Activated naive CD4-positive, alpha-beta T cell treated with anti-CD3 and anti-CD28 coated beads, Interleukin-2, amount 50 U/mL, for 24 hours (primary cell): ENCODE measurements at regions not wholly inside any gene's neighbourhood (a gene's known extent, or its start where the extent isn't known, plus 50 kb on each side); places are given as distances from the start of the nearest gene placed in this dataset.

Experiments
- H3K27ac Mint-ChIP-seq: one replicate; pipeline ENCODE4 v1.8.0; 2021; ENCODE audit warnings: mild to moderate bottlenecking, mixed read lengths
- H3K27me3 Mint-ChIP-seq: one replicate; pipeline ENCODE4 v1.8.0; 2021; ENCODE audit warnings: mixed read lengths
- H3K36me3 Mint-ChIP-seq: one replicate; pipeline ENCODE4 v1.8.0; 2021; ENCODE audit warnings: mixed read lengths
- H3K4me1 Mint-ChIP-seq: one replicate; pipeline ENCODE4 v1.8.0; 2021; ENCODE audit warnings: mixed read lengths
- H3K4me3 Mint-ChIP-seq: one replicate; pipeline ENCODE4 v1.8.0; 2021; ENCODE audit warnings: mild to moderate bottlenecking, mixed read lengths
- H3K9me3 Mint-ChIP-seq: one replicate; pipeline ENCODE4 v1.8.0; 2021; ENCODE audit warnings: mixed read lengths

DNA sequence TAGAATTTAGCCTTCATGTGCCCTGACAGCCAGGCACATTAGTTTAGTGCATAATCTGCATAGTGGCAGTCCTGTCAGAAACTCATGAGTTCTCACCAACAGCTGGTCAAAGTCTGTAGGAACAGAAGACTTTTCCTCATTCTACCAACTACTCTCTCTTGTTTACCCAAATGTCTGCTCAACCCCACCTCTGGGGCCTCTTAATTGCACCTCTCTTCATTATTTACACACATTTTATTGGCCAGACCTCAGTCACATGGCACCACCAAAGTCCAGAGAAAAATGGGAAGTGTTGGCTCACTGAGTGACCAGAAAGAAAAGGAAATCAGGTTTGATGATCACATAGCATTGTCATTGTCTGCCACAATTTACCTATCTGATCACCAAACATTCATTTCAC, 114.6 kb upstream of the PLXNC1 start:
- Mint-ChIP-seq H3K27ac (peak overlapping the region; percentile 43), H3K27me3 (no peaks in the 10 kb centered on the region), H3K4me1 (peaks cover 50% of the 10 kb centered on the region), H3K36me3 (peaks cover 8% of the 10 kb centered on the region), H3K4me3 (no peak overlapping the region), H3K9me3 (peaks cover 5% of the 10 kb centered on the region)

DNA sequence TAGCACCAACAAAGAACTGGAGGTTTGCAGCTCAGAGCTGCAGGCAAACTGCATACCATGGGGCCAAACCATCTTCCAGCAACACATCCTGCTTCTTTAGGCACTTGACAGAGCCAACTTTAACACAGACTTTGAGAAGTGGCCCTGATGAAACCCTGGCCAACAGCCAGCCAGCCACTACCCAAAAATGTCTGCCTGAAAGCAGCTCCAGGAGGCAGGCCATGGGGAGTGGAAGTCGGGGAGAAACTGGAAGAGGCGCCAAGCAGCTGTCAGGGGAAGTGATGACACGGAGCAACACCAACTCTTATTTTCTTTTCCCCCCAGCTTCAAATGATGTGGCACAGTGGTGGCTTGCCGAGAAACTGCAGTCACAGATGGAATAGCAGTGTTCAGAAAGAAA, 110.9 kb upstream of the PLXNC1 start:
- Mint-ChIP-seq H3K27ac (no peak overlapping the region), H3K9me3 (peaks cover 5% of the 10 kb centered on the region), H3K27me3 (no peaks in the 10 kb centered on the region), H3K36me3 (peaks cover 5% of the 10 kb centered on the region), H3K4me1 (peaks cover 21% of the 10 kb centered on the region), H3K4me3 (no peak overlapping the region)

DNA sequence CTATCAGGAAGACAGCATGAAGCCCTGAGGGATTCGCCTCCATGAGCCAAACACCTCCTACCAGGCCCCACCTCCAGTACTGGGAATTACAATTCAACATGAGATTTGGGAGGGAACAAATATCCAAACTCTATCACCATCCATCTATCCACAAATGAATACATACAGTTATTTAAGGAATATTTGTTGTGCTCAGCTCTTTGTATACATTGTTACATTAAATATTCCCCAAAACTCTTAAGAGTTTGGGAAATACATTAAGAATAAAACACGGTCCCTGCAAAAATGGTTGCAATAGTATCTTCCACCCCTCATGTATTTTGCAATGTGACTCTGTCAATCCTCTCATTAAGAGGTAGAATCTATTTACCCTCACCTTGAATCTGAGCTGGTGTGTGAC, 109.8 kb upstream of the PLXNC1 start:
- Mint-ChIP-seq H3K4me3 (no peak overlapping the region), H3K4me1 (peaks cover 9% of the 10 kb centered on the region), H3K27ac (no peak overlapping the region), H3K9me3 (peaks cover 5% of the 10 kb centered on the region), H3K27me3 (no peaks in the 10 kb centered on the region), H3K36me3 (peaks cover 5% of the 10 kb centered on the region)

DNA sequence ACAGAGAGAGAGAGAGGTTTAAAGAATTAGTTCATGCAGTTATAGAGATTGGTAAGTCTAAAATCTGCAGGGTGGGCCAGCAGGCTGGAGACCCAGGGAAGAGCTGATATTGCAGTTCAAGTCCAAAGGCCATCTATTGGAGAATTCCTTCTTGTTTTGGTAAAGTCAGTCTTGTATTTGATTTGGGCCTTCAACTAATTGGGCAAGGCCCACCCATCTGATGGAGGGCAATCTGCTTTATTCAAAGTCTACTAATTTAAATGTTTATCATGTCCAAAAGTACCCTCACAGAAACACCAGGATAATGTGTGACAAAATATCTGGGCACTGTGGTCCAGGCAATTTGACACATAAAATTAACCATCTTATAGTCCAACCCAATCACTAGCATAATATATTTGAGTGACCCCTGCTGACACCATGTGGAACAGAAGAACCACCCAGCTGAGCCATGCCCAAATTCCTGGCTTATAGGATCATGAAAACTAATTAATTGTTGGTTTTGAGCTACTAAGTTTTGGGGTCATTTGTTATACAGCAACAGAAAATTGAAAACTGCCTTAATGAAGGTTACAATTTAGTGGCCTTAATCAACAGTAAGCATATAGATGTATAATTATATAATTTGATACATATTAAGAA, 109.1 kb upstream of the PLXNC1 start:
- Mint-ChIP-seq H3K27ac (peak overlapping the region; percentile 5), H3K9me3 (peaks cover 5% of the 10 kb centered on the region)

DNA sequence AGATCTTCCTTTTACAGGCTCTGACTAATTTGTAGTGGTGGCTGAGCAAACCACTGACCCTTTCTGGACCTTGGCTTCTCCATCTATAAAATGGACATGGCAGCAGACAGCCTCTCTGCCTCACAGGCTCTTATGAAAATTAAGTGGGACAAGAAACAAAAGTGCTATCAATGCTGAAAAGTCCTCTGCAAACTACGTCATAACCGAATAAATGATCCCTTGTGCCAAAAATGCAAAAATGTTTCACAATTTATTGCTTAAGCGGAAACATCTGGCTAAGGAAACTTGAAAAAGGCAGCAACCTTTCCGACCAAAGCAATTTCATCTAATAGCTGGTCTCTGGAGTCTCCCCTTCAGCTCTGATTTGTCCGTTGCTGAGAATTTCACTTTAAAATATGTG, 108.5 kb upstream of the PLXNC1 start:
- Mint-ChIP-seq H3K27ac (no peak overlapping the region), H3K4me1 (no peaks in the 10 kb centered on the region), H3K9me3 (peaks cover 5% of the 10 kb centered on the region), H3K27me3 (no peaks in the 10 kb centered on the region), H3K4me3 (no peak overlapping the region), H3K36me3 (peaks cover 5% of the 10 kb centered on the region)

More for the DNA sequence above, 109.1 kb upstream of the PLXNC1 start:
- Mint-ChIP-seq H3K4me1 (peaks cover 2% of the 10 kb centered on the region), H3K36me3 (peaks cover 5% of the 10 kb centered on the region), H3K4me3 (no peak overlapping the region), H3K27me3 (no peaks in the 10 kb centered on the region)

DNA sequence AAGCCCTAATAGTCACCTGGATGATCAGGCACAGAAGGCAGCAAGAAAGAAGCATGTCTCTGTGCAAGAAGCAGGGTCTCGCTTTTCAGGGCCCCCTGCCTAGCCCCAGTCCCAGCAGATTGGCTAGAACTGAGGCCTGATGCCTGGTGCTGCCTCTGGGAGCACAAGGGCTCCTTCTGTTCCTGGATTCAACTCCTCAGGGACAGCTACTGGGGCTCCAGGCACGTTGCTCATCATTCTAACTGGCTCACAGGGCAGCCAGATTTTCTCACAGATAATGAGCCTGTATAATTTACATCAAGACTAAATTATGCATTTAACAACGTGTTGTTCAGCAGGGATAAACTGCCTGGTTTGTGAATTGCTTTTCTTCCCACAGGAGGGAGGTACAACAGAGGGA, 106.5 kb upstream of the PLXNC1 start:
- Mint-ChIP-seq H3K4me1 (peaks cover 4% of the 10 kb centered on the region), H3K36me3 (peaks cover 3% of the 10 kb centered on the region), H3K4me3 (no peak overlapping the region), H3K27me3 (no peaks in the 10 kb centered on the region), H3K9me3 (no peaks in the 10 kb centered on the region), H3K27ac (no peak overlapping the region)

DNA sequence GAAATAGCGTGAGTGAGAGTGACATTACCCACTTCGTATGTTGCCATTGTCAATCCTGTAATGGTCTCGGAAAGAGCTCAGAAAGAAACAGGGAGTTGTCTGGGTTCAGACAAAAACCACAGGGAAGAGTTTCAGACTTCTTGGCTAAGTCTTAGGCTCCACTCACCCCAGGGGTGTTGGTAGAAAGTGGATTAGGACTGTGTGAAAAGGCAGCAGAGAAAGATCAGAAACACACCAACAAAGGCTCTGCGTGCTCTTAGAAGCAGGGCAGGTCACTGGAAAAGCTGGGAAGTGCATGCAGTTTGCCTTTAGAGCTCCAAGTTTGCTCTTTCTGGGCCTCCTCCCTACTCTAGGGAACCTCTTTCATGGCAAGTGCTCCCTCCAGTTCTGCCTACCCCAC, 106.1 kb upstream of the PLXNC1 start:
- Mint-ChIP-seq H3K9me3 (no peaks in the 10 kb centered on the region), H3K4me1 (peaks cover 8% of the 10 kb centered on the region), H3K36me3 (peaks cover 3% of the 10 kb centered on the region), H3K4me3 (no peak overlapping the region), H3K27me3 (no peaks in the 10 kb centered on the region), H3K27ac (no peak overlapping the region)

DNA sequence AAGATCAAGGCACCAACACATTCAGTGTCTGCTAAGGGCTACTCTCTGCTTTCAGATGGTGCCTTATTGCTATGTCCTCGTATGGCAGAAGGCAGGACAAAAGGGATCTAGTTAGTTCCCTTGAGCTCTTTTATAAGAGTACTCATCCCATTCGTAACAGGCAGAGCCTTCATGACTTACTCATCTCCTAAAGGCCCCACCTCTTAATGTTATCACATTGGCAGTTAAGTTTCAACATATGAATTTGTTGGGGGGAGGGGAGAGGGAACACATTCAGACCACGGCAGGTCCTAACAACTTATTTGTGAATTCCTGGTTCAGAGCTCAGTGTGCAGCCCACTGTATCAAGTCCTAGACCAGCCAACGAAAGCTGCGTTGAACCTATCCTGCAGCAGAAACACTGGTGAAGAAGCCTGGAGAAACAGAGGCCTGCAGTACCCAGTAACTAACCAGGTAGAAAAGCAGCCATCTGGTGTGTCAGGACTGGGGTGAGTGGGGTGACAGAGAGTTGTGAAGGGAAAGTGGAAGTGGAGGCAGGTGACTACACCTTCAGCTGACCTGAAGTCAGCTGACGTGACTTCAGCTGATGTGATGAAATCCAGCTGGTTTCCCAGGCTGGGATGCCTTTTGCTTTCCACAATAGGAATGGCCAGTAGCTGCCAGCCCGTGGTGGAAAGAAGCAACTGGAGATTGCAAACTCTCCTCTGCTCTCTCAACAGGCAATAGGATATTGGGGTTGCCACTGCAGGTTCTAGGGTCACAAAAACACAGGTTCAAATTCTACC, 101.6 kb upstream of the PLXNC1 start:
- peaks cover 2% of the 10 kb centered on the region for H3K36me3 Mint-ChIP-seq
- H3K9me3 Mint-ChIP-seq = no peaks in the 10 kb centered on the region
- H3K27ac Mint-ChIP-seq = no peak overlapping the region
- H3K4me3 Mint-ChIP-seq = no peak overlapping the region
- H3K27me3 Mint-ChIP-seq = no peaks in the 10 kb centered on the region
- peaks cover 26% of the 10 kb centered on the region for H3K4me1 Mint-ChIP-seq

DNA sequence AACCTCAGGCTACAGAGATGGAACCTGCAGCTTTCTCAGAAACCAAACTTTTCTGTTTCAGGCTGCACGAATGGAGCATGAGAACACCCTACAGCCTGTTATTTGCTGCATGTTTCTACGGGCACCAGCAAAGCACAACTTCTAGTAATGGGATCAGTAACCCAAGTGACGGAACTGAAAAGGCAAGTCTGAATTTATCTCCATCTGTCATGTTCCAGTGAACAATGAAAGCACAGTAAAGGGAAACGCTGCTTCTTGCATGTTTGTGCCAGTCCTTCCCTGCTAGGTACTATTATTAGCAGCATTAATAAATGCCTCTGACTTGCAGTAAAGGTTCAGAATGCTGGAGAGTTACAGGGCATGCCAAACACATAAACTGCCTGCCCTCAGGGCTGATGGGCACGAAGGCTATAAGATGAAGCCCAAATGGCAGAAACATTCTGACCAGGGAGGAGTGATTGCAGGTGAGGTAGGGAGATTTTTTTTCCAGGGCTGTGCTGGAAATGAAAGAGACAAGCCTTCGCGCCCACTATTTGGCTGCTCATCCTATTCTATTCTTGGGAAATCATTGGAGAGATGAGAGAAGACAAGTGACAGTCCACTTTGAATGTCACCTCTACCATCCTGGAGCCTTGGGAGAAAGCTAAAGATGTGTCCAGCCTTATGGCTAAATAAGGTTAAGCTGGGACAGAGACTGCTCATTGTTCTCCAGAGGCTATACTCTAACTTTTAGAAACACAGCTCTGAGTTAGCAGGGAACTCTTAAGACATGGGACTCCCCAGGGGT, 100.4 kb upstream of the PLXNC1 start:
- Mint-ChIP-seq H3K27ac (no peak overlapping the region), H3K4me3 (no peak overlapping the region), H3K36me3 (peaks cover 2% of the 10 kb centered on the region), H3K9me3 (no peaks in the 10 kb centered on the region), H3K27me3 (no peaks in the 10 kb centered on the region), H3K4me1 (peaks cover 26% of the 10 kb centered on the region)

DNA sequence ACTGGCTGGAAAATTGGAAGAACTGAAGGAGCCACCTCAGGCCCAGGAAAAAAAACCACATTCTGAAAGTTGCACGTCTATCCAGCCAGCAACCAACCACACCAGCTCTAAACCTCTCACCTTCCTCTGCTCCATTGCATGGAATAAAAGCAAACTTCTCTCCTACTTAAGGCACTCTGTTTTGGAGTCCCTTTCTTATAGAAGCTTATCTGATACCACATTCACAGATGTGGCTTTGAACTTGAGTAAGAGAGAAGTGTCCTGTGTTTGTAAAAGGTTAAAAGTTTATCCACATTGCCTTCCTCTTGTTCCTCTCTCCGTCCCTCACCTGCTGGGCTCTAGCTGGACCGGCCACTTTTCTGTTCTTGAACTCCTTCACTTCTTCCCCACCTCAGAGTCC, 99.6 kb upstream of the PLXNC1 start:
- Mint-ChIP-seq H3K9me3 (no peaks in the 10 kb centered on the region), H3K4me1 (peaks cover 26% of the 10 kb centered on the region), H3K27ac (no peak overlapping the region), H3K36me3 (peaks cover 2% of the 10 kb centered on the region), H3K27me3 (no peaks in the 10 kb centered on the region), H3K4me3 (no peak overlapping the region)

DNA sequence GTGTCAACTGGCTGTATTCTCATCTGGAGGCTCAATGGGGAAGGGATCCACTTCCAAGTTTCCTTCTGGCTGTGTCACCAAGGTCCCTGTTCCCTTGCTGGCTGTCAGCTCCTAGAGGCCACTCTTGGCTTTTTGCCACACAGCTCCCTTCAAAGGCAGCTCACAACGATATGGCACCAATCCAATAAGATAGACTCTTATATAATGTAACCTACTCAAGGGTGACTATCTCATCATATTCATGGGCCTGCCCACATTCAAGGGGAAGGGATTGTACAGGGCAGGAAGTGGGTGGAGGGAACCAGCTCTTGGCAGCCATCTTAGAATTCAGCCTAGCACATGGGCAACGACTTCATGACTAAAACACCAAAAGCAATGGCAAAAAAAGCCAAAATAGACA, 98.7 kb upstream of the PLXNC1 start:
- peaks cover 2% of the 10 kb centered on the region for H3K36me3 Mint-ChIP-seq
- no peak overlapping the region for H3K4me3 Mint-ChIP-seq
- H3K9me3 Mint-ChIP-seq = no peaks in the 10 kb centered on the region

DNA sequence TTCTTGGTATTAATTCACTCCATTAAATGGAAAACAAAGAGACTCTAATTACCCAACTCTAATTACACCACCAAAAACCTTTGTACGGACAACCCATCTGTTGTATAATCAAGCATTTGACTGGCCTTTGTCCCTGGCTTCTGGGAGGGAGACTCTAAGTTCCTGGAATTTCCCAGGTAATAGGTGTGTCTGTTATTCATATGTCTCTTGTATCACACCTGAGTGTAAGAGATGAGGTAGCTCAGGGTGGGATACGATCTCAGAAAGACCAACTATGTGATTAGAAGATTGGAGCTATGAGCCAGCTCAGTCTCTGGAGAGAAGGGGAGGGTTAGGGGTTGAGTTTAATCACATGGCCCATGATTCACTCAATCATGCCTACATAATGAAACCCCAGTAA, 94.7 kb upstream of the PLXNC1 start:
- H3K36me3 Mint-ChIP-seq = peaks cover 2% of the 10 kb centered on the region
- peaks cover 5% of the 10 kb centered on the region for H3K4me1 Mint-ChIP-seq
- H3K27me3 Mint-ChIP-seq = no peaks in the 10 kb centered on the region
- no peak overlapping the region for H3K27ac Mint-ChIP-seq
- H3K9me3 Mint-ChIP-seq = no peaks in the 10 kb centered on the region
- no peak overlapping the region for H3K4me3 Mint-ChIP-seq

More for the DNA sequence above, 98.7 kb upstream of the PLXNC1 start:
- H3K4me1 Mint-ChIP-seq = peaks cover 26% of the 10 kb centered on the region
- H3K27me3 Mint-ChIP-seq = no peaks in the 10 kb centered on the region
- H3K27ac Mint-ChIP-seq = no peak overlapping the region

DNA sequence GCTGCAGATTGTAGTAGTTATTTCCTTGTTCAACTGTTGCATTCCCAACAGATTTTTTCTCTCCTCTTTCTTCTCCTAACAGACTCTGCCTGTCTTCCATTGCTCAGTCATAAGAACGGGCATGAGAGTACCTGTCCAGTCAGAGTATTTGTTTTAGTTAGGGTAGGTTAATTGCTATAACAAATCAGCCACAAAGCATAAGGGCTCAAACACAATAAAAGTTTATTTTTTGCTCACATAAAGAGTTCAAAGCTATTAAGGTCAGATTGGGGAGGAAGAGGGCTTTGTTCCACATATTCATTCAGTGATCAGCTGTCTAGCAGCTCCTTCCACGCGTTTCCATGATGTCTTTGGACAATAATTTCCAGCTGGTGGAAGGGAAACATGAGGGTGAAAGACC, 92.8 kb upstream of the PLXNC1 start:
- no peak overlapping the region for H3K4me3 Mint-ChIP-seq
- H3K36me3 Mint-ChIP-seq = peaks cover 5% of the 10 kb centered on the region
- no peak overlapping the region for H3K27ac Mint-ChIP-seq
- H3K4me1 Mint-ChIP-seq = no peaks in the 10 kb centered on the region
- no peaks in the 10 kb centered on the region for H3K9me3 Mint-ChIP-seq
- H3K27me3 Mint-ChIP-seq = no peaks in the 10 kb centered on the region

DNA sequence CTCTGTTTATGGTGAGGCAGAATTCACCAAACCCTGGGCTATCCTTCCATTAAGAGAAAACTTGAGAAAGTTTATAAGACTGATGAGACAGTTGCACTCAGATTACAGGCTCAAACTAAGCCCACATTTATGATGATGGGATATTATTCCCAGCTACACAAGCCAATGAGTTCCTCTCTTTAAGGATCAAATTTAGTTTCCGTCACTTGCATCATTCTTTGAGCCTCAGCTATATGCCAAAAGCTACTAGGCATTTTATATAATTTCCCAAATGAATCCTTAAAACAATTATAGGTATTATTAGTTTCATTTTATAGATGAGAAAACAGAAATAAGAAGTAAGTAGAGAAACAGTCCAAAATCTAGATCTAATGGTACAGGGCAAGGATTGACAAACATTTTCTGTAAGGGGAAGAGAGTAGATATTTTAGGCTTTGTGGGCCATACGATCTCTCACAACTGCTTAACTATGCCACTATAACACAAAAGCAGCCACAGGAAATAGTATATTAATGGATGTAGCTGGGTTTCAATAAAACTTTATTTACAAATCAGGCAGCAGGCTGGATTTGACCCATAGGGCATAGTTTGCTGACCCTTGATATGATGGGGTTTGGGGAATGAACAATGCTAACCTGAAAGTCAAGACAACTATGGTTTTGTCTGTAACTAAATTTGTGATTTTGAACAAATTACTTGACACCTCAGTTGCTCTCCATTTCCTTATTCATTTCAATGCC, 91.8 kb upstream of the PLXNC1 start:
- Mint-ChIP-seq H3K27me3 (no peaks in the 10 kb centered on the region), H3K4me3 (no peak overlapping the region)

More for the DNA sequence above, 91.8 kb upstream of the PLXNC1 start:
- Mint-ChIP-seq H3K36me3 (peaks cover 3% of the 10 kb centered on the region), H3K9me3 (no peaks in the 10 kb centered on the region), H3K4me1 (no peaks in the 10 kb centered on the region), H3K27ac (no peak overlapping the region)
